Spinal cord (tissue), 9 donors: ENCODE measurements at regions not wholly inside any gene's neighbourhood (a gene's known extent, or its start where the extent isn't known, plus 50 kb on each side); places are given as distances from the start of the nearest gene placed in this dataset.
"Not testable (repeated sequence)": the region's sequence is repeated elsewhere in the genome, so short reads cannot be mapped to it uniquely, and the experiment has no call there.

Experiments
- DNase-seq, 6 donors: peaks; one replicate each; pipeline versions ENCODE4 v3.0.0 to v3.0.0-alpha.2; 2013 to 2015; ENCODE audit warnings: low spot score in 6 of 6, low read depth in 4 of 6
- H3K27ac ChIP-seq: one replicate; pipeline ENCODE4 v1.5.1; 2013; ENCODE audit warnings: low read depth, low read length, control low read depth
- H3K27me3 ChIP-seq: one replicate; pipeline ENCODE4 v1.6.1; 2013; ENCODE audit warnings: low read length; ENCODE audit not compliant: control insufficient read depth, insufficient read depth
- H3K36me3 ChIP-seq: one replicate; pipeline ENCODE4 v1.6.1; 2013; ENCODE audit warnings: low read length; ENCODE audit not compliant: control insufficient read depth, insufficient read depth
- H3K4me1 ChIP-seq: one replicate; pipeline ENCODE4 v1.6.1; 2013; ENCODE audit warnings: low read length; ENCODE audit not compliant: control insufficient read depth, insufficient read depth
- H3K4me3 ChIP-seq: one replicate; pipeline ENCODE4 v1.5.1; 2013; ENCODE audit warnings: low read depth, low read length, control low read depth
- H3K9me3 ChIP-seq: one replicate; pipeline ENCODE4 v1.6.1; 2013; ENCODE audit warnings: low read length; ENCODE audit not compliant: control insufficient read depth, insufficient read depth
- WGBS: methylation state at CpG from one replicate; pipeline ENCODE4 v1.1.5; 2013; ENCODE audit warnings: missing lambda C conversion rate; ENCODE audit not compliant: insufficient coverage; 5-methylcytosine and 5-hydroxymethylcytosine counted together
- donor health status: healthy.

GRCh38 chr4:38298868-38299713 lies 338.9 kb downstream of the PTTG2 start:
- no CpG with 5 or more reads among the region's 1 CpG for WGBS
- Histone ChIP-seq H3K4me1 (no peaks in the 10 kb centered on the region), H3K27ac (no peak overlapping the region), H3K27me3 (no peaks in the 10 kb centered on the region), H3K4me3 (no peak overlapping the region), H3K9me3 (peaks cover 20% of the 10 kb centered on the region), H3K36me3 (no peaks in the 10 kb centered on the region)
- no peak for DNase-seq

- DNase-seq = no peak
- H3K4me1 ChIP-seq = no peaks in the 10 kb centered on the region
- no peaks in the 10 kb centered on the region for H3K36me3 ChIP-seq
- peaks cover 17% of the 10 kb centered on the region for H3K9me3 ChIP-seq
- no peak overlapping the region for H3K27ac ChIP-seq
- 80% methylated on average over 1 of the region's 2 CpGs for WGBS
- H3K4me3 ChIP-seq = no peak overlapping the region
- H3K27me3 ChIP-seq = no peaks in the 10 kb centered on the region
Observed at GRCh38 chr4:38302910-38303309, 342.7 kb downstream of the PTTG2 start.

- not testable (repeated sequence) for H3K27ac ChIP-seq, DNase-seq
- WGBS = 100% methylated on average over 2 of the region's 5 CpGs
Observed at GRCh38 chr4:38304460-38304859, 344.3 kb downstream of the PTTG2 start.

GRCh38 chr4:38306482-38307071 lies 346.4 kb downstream of the PTTG2 start:
- H3K27ac ChIP-seq = no peak overlapping the region
- H3K36me3 ChIP-seq = no peaks in the 10 kb centered on the region
- H3K4me1 ChIP-seq = no peaks in the 10 kb centered on the region
- no peaks in the 10 kb centered on the region for H3K27me3 ChIP-seq
- WGBS = no CpG with 5 or more reads among the region's 3 CpGs
- H3K9me3 ChIP-seq = no peaks in the 10 kb centered on the region
- DNase-seq = no peak
- H3K4me3 ChIP-seq = no peak overlapping the region

More at GRCh38 chr4:38304460-38304859, 344.3 kb downstream of the PTTG2 start:
- H3K9me3 ChIP-seq, H3K4me1 ChIP-seq, H3K4me3 ChIP-seq, H3K27me3 ChIP-seq, H3K36me3 ChIP-seq: not testable (repeated sequence)

GRCh38 chr4:38308728-38309311 lies 348.6 kb downstream of the PTTG2 start:
- WGBS = 40% methylated on average over 1 of the region's 5 CpGs
- no peak for DNase-seq
- Histone ChIP-seq H3K4me3 (no peak overlapping the region), H3K36me3 (no peaks in the 10 kb centered on the region), H3K27ac (no peak overlapping the region), H3K9me3 (no peaks in the 10 kb centered on the region), H3K4me1 (no peaks in the 10 kb centered on the region), H3K27me3 (no peaks in the 10 kb centered on the region)

- H3K4me3 ChIP-seq = no peak overlapping the region
- H3K36me3 ChIP-seq = no peaks in the 10 kb centered on the region
- DNase-seq = no peak
- H3K27me3 ChIP-seq = no peaks in the 10 kb centered on the region
- WGBS = no CpG with 5 or more reads among the region's 1 CpG
- no peaks in the 10 kb centered on the region for H3K9me3 ChIP-seq
- peaks cover 2% of the 10 kb centered on the region for H3K4me1 ChIP-seq
- H3K27ac ChIP-seq = no peak overlapping the region
Observed at GRCh38 chr4:38309471-38309870, 349.3 kb downstream of the PTTG2 start.

- Histone ChIP-seq H3K4me1 (peaks cover 2% of the 10 kb centered on the region), H3K27ac (no peak overlapping the region), H3K9me3 (no peaks in the 10 kb centered on the region), H3K4me3 (no peak overlapping the region), H3K27me3 (no peaks in the 10 kb centered on the region), H3K36me3 (no peaks in the 10 kb centered on the region)
- WGBS = 70% methylated on average over 3 of the region's 4 CpGs
- no peak for DNase-seq
Observed at GRCh38 chr4:38310446-38311043, 350.3 kb downstream of the PTTG2 start.

GRCh38 chr4:38311495-38312126 lies 351.4 kb downstream of the PTTG2 start:
- no peak overlapping the region for H3K4me3 ChIP-seq
- no CpG with 5 or more reads among the region's 8 CpGs for WGBS
- H3K36me3 ChIP-seq = no peaks in the 10 kb centered on the region
- H3K9me3 ChIP-seq = no peaks in the 10 kb centered on the region
- DNase-seq = no peak
- no peaks in the 10 kb centered on the region for H3K27me3 ChIP-seq
- no peak overlapping the region for H3K27ac ChIP-seq
- peaks cover 2% of the 10 kb centered on the region for H3K4me1 ChIP-seq

- Histone ChIP-seq H3K36me3 (no peaks in the 10 kb centered on the region), H3K27me3 (no peaks in the 10 kb centered on the region), H3K4me1 (peaks cover 2% of the 10 kb centered on the region), H3K4me3 (no peak overlapping the region), H3K27ac (no peak overlapping the region), H3K9me3 (no peaks in the 10 kb centered on the region)
- 82% methylated on average over 1 of the region's 5 CpGs for WGBS
- DNase-seq = no peak
Observed at GRCh38 chr4:38313175-38313574, 350.8 kb upstream of the KLF3 start.
